GM12873 (cell line): ENCODE measurements at regions not wholly inside any gene's neighbourhood (a gene's known extent, or its start where the extent isn't known, plus 50 kb on each side); places are given as distances from the start of the nearest gene placed in this dataset.

Experiments used
- CTCF ChIP-seq: IDR thresholded peaks from 2 replicates; pipeline ENCODE4 v1.5.1; 2012; ENCODE audit warnings: low read depth, mild to moderate bottlenecking, moderate library complexity, low read length, control low read depth; ENCODE audit not compliant: insufficient read depth; ENCODE audit errors: missing control alignments

GRCh38 chr4:149017002-149017734 is 575.0 kb upstream of the NR3C2 start:
- no peak for TF ChIP-seq CTCF

- TF ChIP-seq CTCF: no peak
Measured at GRCh38 chr4:149009223-149009622, 567.0 kb upstream of the NR3C2 start.

GRCh38 chr4:149008415-149009025 is 566.3 kb upstream of the NR3C2 start:
- TF ChIP-seq CTCF: no peak

- TF ChIP-seq CTCF: no peak
Measured at GRCh38 chr4:149005191-149005590, 563.0 kb upstream of the NR3C2 start.

GRCh38 chr4:148999924-149000323 is 557.7 kb upstream of the NR3C2 start:
- no peak for TF ChIP-seq CTCF

GRCh38 chr4:148998719-148999118 is 556.5 kb upstream of the NR3C2 start:
- peak; percentile 43 for TF ChIP-seq CTCF

- TF ChIP-seq CTCF: no peak
Measured at GRCh38 chr4:148986951-148987350, 544.7 kb upstream of the NR3C2 start.
